ENCODE measurements at regions not wholly inside any gene's neighbourhood (a gene's known extent, or its start where the extent isn't known, plus 50 kb on each side); places are given as distances from the start of the nearest gene placed in this dataset.

- ChIA-PET POLR2A (interaction anchor here (1.6 kb wide), 1 partner anchor 17 kb away, joined by 4 read pairs; no protein-coding TSS in a partner anchor), CTCF (interaction anchor here (0.6 to 1.4 kb wide), 2 partner anchors 9 to 21 kb away, joined by 3 read pairs; no protein-coding TSS in a partner anchor)
- no peak for DNase-seq (ENCODE audit: extremely low spot score)
- TF ChIP-seq SUZ12 (IDR thresholded peaks at IDR 0.05) (no peak), NFRKB (IDR thresholded peaks at IDR 0.05) (no peak), TARDBP (IDR thresholded peaks at IDR 0.05) (no peak), HDGF (IDR thresholded peaks at IDR 0.05; ENCODE audit: borderline replicate concordance) (no peak), PKNOX1 (IDR thresholded peaks at IDR 0.05) (no peak), FOXA1 (IDR thresholded peaks at IDR 0.05) (no peak), CTBP1 (IDR thresholded peaks at IDR 0.05; ENCODE audit: borderline replicate concordance) (no peak), BHLHE40 (IDR thresholded peaks at IDR 0.05; ENCODE audit: borderline replicate concordance) (no peak), LEF1 (IDR thresholded peaks at IDR 0.05; ENCODE audit: borderline replicate concordance) (no peak), ELF4 (IDR thresholded peaks at IDR 0.05) (no peak), FOXK2 (IDR thresholded peaks at IDR 0.05) (no peak), SP1 (IDR thresholded peaks at IDR 0.05) (no peak), L3MBTL2 (conservative IDR thresholded peaks at IDR 0.05) (no peak), FOXM1 (IDR thresholded peaks at IDR 0.05; ENCODE audit: borderline replicate concordance) (no peak), ARNT (IDR thresholded peaks at IDR 0.05) (no peak), ZNF384 (IDR thresholded peaks at IDR 0.05) (no peak)
Observed at GRCh38 chr7:33743594-33743993, 161.7 kb upstream of the BMPER start.

- peak; percentile 34 for DNase-seq (ENCODE audit: extremely low spot score)
- ChIA-PET CTCF (interaction anchor here (1.5 to 1.6 kb wide), 2 partner anchors 29 to 319 kb away, joined by 3 read pairs; no protein-coding TSS in a partner anchor), POLR2A (interaction anchor here (1.1 to 1.6 kb wide), 2 partner anchors 17 to 22 kb away, joined by 3 to 4 read pairs; no protein-coding TSS in a partner anchor)
- TF ChIP-seq ZNF384 (IDR thresholded peaks at IDR 0.05), result 0 out of 2 replicates have a peak, but pooled peaks have one; percentile 37
- no peak for TF ChIP-seq ELF4 (IDR thresholded peaks at IDR 0.05)
Observed at GRCh38 chr7:33744293-33745075, 160.9 kb upstream of the BMPER start.

GRCh38 chr7:33745934-33746333 lies 159.4 kb upstream of the BMPER start:
- TF ChIP-seq BHLHE40 (IDR thresholded peaks at IDR 0.05; ENCODE audit: borderline replicate concordance), result no peak
- TF ChIP-seq PKNOX1 (IDR thresholded peaks at IDR 0.05), result no peak
- no peak for TF ChIP-seq ELF4 (IDR thresholded peaks at IDR 0.05)
- no peak for TF ChIP-seq TARDBP (IDR thresholded peaks at IDR 0.05)
- TF ChIP-seq SUZ12 (IDR thresholded peaks at IDR 0.05), result no peak
- no peak for TF ChIP-seq FOXK2 (IDR thresholded peaks at IDR 0.05)
- TF ChIP-seq L3MBTL2 (conservative IDR thresholded peaks at IDR 0.05), result no peak
- no peak for TF ChIP-seq HDGF (IDR thresholded peaks at IDR 0.05; ENCODE audit: borderline replicate concordance)
- no peak for TF ChIP-seq FOXM1 (IDR thresholded peaks at IDR 0.05; ENCODE audit: borderline replicate concordance)
- TF ChIP-seq CTBP1 (IDR thresholded peaks at IDR 0.05; ENCODE audit: borderline replicate concordance), result no peak
- no peak for TF ChIP-seq NFRKB (IDR thresholded peaks at IDR 0.05)
- TF ChIP-seq LEF1 (IDR thresholded peaks at IDR 0.05; ENCODE audit: borderline replicate concordance), result no peak
- no peak for TF ChIP-seq FOXA1 (IDR thresholded peaks at IDR 0.05)
- no peak for TF ChIP-seq ZNF384 (IDR thresholded peaks at IDR 0.05)
- no peak for TF ChIP-seq SP1 (IDR thresholded peaks at IDR 0.05)
- TF ChIP-seq ARNT (IDR thresholded peaks at IDR 0.05), result no peak
- ChIA-PET POLR2A (interaction anchor here (1.1 kb wide), 1 partner anchor 24 kb away, joined by 3 read pairs; no protein-coding TSS in a partner anchor), CTCF (interaction anchor here (0.6 to 1.6 kb wide), 3 partner anchors 30 to 320 kb away, joined by 3 read pairs; no protein-coding TSS in a partner anchor)
- DNase-seq (ENCODE audit: extremely low spot score), result no peak

- POLR2A ChIA-PET, result no interaction called here
- CTCF ChIA-PET, result no interaction called here
Observed at GRCh38 chr7:33748793-33749192, 156.5 kb upstream of the BMPER start.

GRCh38 chr7:33750177-33750576 lies 155.2 kb upstream of the BMPER start:
- TF ChIP-seq FOXM1 (IDR thresholded peaks at IDR 0.05; ENCODE audit: borderline replicate concordance), result no peak
- TF ChIP-seq NFRKB (IDR thresholded peaks at IDR 0.05), result no peak
- no peak for TF ChIP-seq FOXK2 (IDR thresholded peaks at IDR 0.05)
- no peak for TF ChIP-seq HDGF (IDR thresholded peaks at IDR 0.05; ENCODE audit: borderline replicate concordance)
- TF ChIP-seq FOXA1 (IDR thresholded peaks at IDR 0.05), result no peak
- no peak for TF ChIP-seq CTBP1 (IDR thresholded peaks at IDR 0.05; ENCODE audit: borderline replicate concordance)
- no peak for DNase-seq (ENCODE audit: extremely low spot score)
- ChIA-PET CTCF (no interaction called here), POLR2A (no interaction called here)

More at GRCh38 chr7:33748793-33749192, 156.5 kb upstream of the BMPER start:
- TF ChIP-seq LEF1 (IDR thresholded peaks at IDR 0.05; ENCODE audit: borderline replicate concordance), result no peak
- no peak for TF ChIP-seq BHLHE40 (IDR thresholded peaks at IDR 0.05; ENCODE audit: borderline replicate concordance)
- TF ChIP-seq FOXA1 (IDR thresholded peaks at IDR 0.05), result no peak
- TF ChIP-seq L3MBTL2 (conservative IDR thresholded peaks at IDR 0.05), result no peak
- no peak for TF ChIP-seq ELF4 (IDR thresholded peaks at IDR 0.05)
- TF ChIP-seq HDGF (IDR thresholded peaks at IDR 0.05; ENCODE audit: borderline replicate concordance), result no peak
- no peak for TF ChIP-seq CTBP1 (IDR thresholded peaks at IDR 0.05; ENCODE audit: borderline replicate concordance)
- no peak for TF ChIP-seq ZNF384 (IDR thresholded peaks at IDR 0.05)
- no peak for TF ChIP-seq TARDBP (IDR thresholded peaks at IDR 0.05)
- TF ChIP-seq SUZ12 (IDR thresholded peaks at IDR 0.05), result no peak
- TF ChIP-seq SP1 (IDR thresholded peaks at IDR 0.05), result no peak
- no peak for TF ChIP-seq NFRKB (IDR thresholded peaks at IDR 0.05)
- no peak for TF ChIP-seq FOXM1 (IDR thresholded peaks at IDR 0.05; ENCODE audit: borderline replicate concordance)
- no peak for DNase-seq (ENCODE audit: extremely low spot score)

GRCh38 chr7:33751443-33751842 lies 153.9 kb upstream of the BMPER start:
- TF ChIP-seq LEF1 (IDR thresholded peaks at IDR 0.05; ENCODE audit: borderline replicate concordance) (no peak), BHLHE40 (IDR thresholded peaks at IDR 0.05; ENCODE audit: borderline replicate concordance) (no peak), ARNT (IDR thresholded peaks at IDR 0.05) (no peak), CTBP1 (IDR thresholded peaks at IDR 0.05; ENCODE audit: borderline replicate concordance) (no peak), SUZ12 (IDR thresholded peaks at IDR 0.05) (no peak), L3MBTL2 (conservative IDR thresholded peaks at IDR 0.05) (no peak), FOXA1 (IDR thresholded peaks at IDR 0.05) (no peak)
- no peak for DNase-seq (ENCODE audit: extremely low spot score)
- POLR2A ChIA-PET, result no interaction called here
- CTCF ChIA-PET, result no interaction called here
